B cell (primary cell): ENCODE measurements at regions not wholly inside any gene's neighbourhood (a gene's known extent, or its start where the extent isn't known, plus 50 kb on each side); places are given as distances from the start of the nearest gene placed in this dataset.

Source experiments
- EZH2 ChIP-seq: IDR thresholded peaks from 2 replicates; pipeline ENCODE4 v1.6.1; 2012; ENCODE audit warnings: borderline replicate concordance, low read depth, mild to moderate bottlenecking, moderate library complexity, low read length; ENCODE audit not compliant: insufficient read depth, poor library complexity, severe bottlenecking
- TF ChIP-seq, protein P1 (sequence below): fragments of 200-600 bp; IDR thresholded peaks from one replicate; pipeline ENCODE4 v1.8.0; 2022; ENCODE audit warnings: antibody characterized with exemption, mild to moderate bottlenecking

DNA sequence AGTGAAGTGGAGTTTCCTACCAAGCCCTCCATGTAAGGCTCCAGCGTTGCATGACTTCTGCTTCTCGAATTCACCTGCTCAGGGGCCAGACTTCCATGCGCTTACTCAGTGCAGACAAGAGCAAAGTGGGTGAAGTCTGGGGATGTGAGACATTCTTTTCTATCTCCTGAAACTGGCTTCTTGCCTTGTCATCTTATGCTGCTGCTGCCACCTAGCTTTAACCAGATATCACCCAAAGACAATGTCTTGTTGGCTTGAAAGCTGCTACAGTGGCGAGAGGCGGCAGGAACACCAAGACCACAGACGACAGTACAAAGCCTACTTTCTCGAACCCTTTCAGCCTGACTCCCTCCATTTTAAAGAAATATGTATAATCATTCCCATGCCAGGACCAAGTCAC is 103.6 kb upstream of the ADGRG2 start:
- TF ChIP-seq, protein P1, sequence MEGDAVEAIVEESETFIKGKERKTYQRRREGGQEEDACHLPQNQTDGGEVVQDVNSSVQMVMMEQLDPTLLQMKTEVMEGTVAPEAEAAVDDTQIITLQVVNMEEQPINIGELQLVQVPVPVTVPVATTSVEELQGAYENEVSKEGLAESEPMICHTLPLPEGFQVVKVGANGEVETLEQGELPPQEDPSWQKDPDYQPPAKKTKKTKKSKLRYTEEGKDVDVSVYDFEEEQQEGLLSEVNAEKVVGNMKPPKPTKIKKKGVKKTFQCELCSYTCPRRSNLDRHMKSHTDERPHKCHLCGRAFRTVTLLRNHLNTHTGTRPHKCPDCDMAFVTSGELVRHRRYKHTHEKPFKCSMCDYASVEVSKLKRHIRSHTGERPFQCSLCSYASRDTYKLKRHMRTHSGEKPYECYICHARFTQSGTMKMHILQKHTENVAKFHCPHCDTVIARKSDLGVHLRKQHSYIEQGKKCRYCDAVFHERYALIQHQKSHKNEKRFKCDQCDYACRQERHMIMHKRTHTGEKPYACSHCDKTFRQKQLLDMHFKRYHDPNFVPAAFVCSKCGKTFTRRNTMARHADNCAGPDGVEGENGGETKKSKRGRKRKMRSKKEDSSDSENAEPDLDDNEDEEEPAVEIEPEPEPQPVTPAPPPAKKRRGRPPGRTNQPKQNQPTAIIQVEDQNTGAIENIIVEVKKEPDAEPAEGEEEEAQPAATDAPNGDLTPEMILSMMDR, result no peak
- no peak for TF ChIP-seq EZH2
